Right hindlimb (tissue), 1 donor: ENCODE measurements at regions not wholly inside any gene's neighbourhood (a gene's known extent, or its start where the extent isn't known, plus 50 kb on each side); places are given as distances from the start of the nearest gene placed in this dataset.
A peak's percentile ranks its signal among the peaks of the same experiment; 100 is the strongest.

Experiments used
- DNase-seq: peaks from one replicate; pipeline ENCODE4 v3.0.0-alpha.2; 2018

- no peak for DNase-seq
Observed at GRCh38 chr18:39072970-39073369, 1507.4 kb upstream of the CELF4 start.

DNA sequence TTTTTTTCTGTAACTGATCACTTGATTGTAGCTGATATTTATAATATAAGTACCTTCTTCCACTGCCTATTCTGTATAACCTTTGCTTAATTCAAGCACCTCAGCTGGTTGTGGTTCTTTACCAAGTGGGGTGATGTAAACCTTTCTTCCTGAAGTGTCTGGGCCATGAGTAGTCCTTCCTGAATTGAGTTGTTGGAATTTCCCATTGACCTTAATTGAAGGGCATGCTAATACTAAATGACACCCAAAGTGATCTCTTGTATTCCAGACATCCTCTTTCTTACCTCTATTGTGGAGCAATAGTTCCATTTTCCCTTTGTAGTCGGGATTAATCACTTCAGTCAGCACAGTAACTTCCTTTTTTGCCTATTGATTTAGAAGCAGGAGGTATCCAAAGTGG is 1496.8 kb upstream of the CELF4 start:
- DNase-seq, result no peak

DNA sequence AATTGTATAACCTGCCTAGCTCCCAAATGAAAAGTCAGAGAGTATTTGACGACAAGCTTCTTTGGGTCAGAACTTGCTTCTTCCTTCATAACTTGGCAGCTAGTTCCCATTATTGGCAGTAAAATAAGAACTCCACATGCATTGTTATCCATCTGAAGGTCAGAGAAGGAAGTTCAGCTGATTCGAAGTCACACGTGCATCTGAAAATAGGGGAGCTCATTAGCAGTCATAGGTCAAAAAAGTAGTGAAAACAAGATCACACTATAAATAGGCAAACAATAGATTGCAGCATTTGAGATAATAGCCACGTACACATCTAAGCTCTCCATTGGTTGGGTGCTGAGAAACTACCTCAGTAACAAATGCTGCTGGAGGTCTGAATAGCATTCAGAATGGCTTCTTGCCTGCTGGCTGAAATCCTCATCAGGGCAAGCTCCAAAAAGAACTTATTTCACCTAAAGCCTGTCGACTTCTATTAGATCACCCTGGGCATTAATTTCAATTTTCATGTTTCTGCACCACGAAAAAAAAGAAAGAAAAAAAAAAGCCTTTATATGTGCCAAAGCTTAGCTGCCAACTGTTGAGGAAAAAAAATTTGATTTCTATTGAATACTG is 1492.9 kb upstream of the CELF4 start:
- no peak for DNase-seq

DNA sequence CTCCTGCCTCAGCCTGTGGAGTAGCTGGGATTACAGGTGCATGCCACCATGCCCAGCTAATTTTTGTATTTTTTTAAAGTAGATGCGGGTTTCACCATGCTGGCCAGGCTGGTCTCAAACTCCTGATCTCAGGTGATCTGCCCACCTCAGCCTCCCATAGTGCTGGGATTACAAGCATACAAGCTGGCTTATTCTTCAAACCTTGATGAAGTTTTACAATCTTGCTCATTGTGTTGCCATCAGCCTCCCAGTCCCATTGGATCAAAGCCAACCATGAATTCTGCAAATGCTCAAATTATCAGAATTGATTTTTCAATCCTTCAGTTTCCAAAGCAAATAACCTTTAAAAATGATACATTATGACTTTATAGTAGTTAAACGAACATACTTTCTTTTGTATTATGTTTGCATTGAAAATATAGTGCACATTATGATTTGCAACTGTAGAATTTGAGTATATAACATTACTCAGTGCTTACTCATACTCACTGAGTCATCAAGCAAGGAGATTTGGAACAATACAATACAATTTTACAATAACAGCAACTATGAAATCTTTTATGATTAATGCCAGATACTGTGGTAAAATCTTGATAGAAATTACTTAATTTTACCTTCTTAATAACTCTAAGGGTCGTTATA is 1491.9 kb upstream of the CELF4 start:
- no peak for DNase-seq

- no peak for DNase-seq
Observed at GRCh38 chr18:39053571-39053970, 1488.0 kb upstream of the CELF4 start.

DNA sequence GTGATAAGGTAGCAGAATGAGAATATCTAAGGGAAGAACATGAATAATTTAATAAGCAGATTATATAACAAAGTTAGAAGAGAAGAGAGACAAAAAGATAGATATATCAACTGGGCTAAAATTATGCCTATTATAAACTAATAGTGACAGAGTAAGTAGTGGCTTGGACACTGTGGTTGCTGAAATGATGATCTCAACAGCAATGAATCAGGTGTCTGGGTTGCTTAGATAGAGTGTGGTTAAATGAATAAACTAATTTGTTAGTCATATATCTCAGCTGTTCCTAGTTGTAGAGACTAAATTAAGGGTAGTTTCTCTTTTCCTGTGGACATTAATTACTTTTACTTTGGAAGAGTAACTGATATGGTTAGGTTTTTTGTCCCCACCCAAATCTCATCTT is 1485.4 kb upstream of the CELF4 start:
- DNase-seq, result no peak

- no peak for DNase-seq
Observed at GRCh38 chr18:39039813-39040212, 1474.2 kb upstream of the CELF4 start.

DNA sequence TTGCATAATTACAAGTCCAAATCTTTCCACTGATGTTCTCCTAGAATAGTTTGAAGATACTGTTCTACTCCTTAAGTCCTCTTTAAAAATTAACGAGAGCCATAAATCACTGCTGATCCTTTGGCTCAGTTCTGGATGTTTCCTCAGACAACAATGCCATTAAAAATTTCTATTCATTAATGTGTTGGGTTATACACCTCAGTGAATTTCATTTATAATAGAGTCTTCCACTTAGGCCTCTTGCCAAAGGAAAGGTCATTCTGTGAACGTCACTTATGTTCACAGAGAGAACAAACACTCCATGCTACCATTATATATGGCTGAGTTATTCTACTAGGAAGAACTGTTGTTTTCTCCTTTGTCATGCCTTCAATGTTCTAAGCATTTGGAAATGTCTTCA is 1472.3 kb upstream of the CELF4 start:
- no peak for DNase-seq

DNA sequence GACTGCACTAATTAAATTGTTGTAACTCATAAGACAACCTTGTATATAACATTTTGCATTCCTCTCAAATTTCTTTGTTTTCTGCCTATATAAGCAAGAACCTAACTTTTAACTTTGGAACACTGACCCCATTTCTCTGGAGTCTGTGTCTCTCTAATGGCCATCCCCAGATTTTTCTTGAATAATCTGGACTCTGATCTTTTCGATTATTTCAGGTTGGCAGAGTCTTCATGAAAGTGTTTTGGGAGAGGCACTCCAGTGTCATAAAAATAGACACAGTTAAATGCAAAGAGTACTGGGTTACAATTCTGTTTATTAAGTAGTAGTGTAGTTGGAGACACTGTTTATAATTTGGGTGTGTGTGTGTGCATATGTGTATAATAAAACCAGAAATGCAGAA is 1467.7 kb upstream of the CELF4 start:
- no peak for DNase-seq

- no peak for DNase-seq
Observed at GRCh38 chr18:39031647-39032046, 1466.0 kb upstream of the CELF4 start.

- no peak for DNase-seq
Observed at GRCh38 chr18:39030124-39030655, 1464.6 kb upstream of the CELF4 start.

DNA sequence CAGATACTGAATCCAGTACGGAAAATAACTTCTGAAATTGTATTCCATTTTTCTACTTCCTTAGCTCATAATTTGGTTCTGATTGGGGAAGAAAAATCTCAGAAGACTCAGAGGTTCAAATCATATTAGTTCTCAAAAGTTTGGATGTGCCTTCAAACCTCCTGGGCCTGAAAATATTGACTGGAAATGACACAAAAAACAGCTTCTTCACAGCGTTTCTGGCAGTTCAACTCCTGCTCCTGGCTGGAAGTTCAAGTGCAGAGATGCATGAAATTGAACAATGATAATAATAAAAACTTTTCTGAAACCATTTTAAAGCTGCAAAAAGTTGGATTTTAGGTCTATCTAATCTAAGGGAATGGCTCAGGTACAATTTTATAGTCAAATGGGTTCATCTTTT is 1459.9 kb upstream of the CELF4 start:
- DNase-seq, result peak; percentile 20

GRCh38 chr18:39019989-39020388 is 1454.4 kb upstream of the CELF4 start:
- DNase-seq, result no peak

GRCh38 chr18:39007031-39007902 is 1441.7 kb upstream of the CELF4 start:
- no peak for DNase-seq

- no peak for DNase-seq
Observed at GRCh38 chr18:38996056-38996455, 1430.5 kb upstream of the CELF4 start.

DNA sequence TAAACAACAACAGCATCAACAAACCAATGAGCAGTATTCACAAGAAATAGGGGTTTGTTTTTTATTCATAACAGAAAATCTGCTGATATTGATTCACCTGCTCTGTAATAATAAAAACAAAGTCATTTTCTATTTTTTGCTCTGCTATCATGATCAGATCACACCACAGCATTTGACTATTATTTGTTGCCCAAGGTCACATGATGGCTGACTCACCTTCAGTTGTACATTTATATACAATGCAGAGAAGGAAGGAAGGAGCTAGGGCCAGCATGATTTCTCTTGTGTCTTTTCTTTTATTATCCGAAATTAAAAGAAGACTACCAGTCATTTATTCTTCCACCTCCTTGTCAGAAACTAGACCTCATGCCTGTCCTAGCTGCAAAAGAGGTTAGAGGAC is 1427.7 kb upstream of the CELF4 start:
- DNase-seq, result no peak

DNA sequence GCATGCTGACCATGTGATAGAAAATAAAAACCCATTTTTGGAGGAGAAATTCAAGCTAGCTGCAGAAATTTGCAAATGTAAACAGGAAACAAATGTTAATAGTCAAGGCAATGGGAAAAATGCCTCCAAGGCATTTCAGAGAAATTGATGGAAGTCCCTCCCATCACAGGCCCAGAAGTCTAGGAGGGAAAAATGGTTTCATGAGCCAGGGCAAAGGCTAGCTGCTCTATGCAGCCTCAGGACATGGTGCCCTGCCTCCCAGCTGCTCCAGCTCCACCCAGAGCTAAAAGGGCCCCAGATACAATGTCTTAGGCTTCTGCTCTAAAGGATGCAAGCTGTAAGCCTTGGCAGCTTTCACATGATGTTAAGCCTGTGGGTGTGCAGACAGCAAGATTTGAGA is 1419.4 kb upstream of the CELF4 start:
- no peak for DNase-seq

DNA sequence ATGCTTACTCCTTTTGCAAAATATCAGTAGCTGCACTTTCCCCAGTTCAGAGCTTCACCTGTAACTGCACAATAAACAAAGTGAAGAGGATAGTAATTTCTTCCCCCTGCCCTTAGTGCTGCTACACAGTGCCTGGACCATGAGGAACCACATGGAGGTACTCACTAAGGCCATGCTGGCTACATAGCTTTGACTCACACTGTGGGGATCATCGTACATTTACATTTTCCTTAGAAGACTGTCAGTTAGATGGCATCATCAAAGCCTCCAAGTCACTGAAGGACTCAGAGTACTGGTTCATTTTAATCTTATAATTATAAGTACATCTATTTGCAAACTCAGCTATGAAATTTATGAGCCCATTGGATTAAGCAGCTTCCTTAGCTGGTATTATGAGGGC is 1416.5 kb upstream of the CELF4 start:
- DNase-seq, result no peak

DNA sequence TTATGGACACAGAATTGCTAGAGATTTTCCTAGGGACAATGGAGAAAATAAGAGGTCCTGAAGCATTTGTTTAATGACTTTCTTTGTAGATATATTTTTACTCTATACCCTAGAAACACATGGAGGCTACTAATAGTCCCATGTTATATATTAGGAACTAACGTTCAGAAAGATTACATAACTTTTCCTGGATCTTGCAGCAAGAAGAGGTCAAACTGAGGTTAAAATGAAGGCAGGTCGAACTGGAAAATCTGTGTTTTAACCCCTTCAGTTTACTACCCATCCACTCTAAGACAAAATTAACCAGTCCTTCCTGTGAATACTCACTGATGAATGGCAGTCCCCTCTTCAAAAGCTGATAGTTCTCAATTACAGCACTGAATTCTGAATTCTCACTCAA is 1415.8 kb upstream of the CELF4 start:
- DNase-seq, result no peak

GRCh38 chr18:38980420-38980819 is 1414.8 kb upstream of the CELF4 start:
- DNase-seq, result no peak

- DNase-seq, result no peak
Observed at GRCh38 chr18:38972571-38972970, 1407.0 kb upstream of the CELF4 start.

DNA sequence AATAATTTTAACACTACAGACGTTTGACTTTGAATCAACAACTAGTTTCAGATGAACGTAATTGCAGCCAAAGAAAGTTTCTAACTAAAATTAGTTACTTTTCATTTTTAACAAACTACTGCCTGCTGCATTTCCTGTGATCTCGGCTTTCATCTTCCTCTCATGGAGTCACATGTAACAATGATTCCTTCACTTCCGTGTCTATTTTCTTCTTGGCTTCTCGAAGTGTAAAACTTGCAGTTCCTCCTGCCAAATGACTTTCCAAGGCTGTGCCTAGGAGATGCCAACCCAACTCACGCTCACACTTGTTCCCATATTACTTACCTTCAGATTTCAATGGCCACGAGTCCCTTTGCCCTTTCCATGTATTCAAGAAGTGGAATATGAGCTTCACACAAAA is 1406.3 kb upstream of the CELF4 start:
- DNase-seq, result no peak

DNA sequence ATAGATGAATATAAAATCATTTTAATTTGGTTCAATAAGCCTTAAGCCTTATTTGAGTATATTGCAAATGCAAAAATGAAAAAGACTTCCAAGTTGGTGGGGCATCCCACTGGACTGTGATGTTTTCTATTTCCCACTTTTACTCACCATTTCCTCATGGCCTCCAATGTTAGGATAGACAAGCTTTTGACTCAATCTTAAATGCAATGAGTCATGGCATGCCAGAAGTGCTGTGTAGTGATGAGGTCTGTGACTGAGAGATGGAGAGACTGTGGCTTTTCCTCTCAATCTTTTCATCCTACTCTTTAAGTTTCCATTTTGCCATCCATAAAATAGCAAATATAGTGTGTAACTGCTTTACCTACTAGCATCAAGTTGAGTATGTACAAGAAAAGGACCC is 1401.2 kb upstream of the CELF4 start:
- no peak for DNase-seq
